PC-3 (cell line): ENCODE measurements at regions not wholly inside any gene's neighbourhood (a gene's known extent, or its start where the extent isn't known, plus 50 kb on each side); places are given as distances from the start of the nearest gene placed in this dataset.

Experiments
- ATAC-seq: fragments of 200-7000 bp; cut with Tn5 transposase; 2 replicates; pipeline ENCODE4 v1.9.1; 2020; ENCODE audit warnings: mild to moderate bottlenecking, moderate library complexity
- BruUV-seq: library from RNA; stranded (reverse); fragments of 400-500 nt; replicated peaks from 2 replicates; lab custom pipeline; 2021; lab: Mats Ljungman, UMichigan
- CTCF ChIA-PET: fragments of 300-600 bp; sonication (Branson Sonifier 250); formaldehyde crosslinking; loops from one replicate; lab custom pipeline; 2022; ENCODE audit warnings: antibody characterized with exemption; lab: Charles Lee
- POLR2A ChIA-PET: fragments of 300-600 bp; sonication (Branson Sonifier 250); formaldehyde crosslinking; loops from one replicate; lab custom pipeline; 2022; ENCODE audit warnings: antibody characterized with exemption; ENCODE audit not compliant: unreplicated experiment; lab: Charles Lee
- DNase-seq: peaks from one replicate; pipeline ENCODE4 v3.0.0-alpha.2; 2015
- H2AFZ ChIP-seq: fragments of 300-600 bp; sonication (generic); 2 replicates; pipeline ENCODE4 v1.6.0; 2016; ENCODE audit warnings: antibody characterized with exemption, low read length
- H3F3A ChIP-seq: fragments of 300-600 bp; sonication (generic); one replicate; pipeline ENCODE4 v1.6.0; 2017; ENCODE audit warnings: antibody characterized with exemption, low read length, control low read depth, mild to moderate bottlenecking; ENCODE audit not compliant: unreplicated experiment
- H3K27ac ChIP-seq: fragments of 300-600 bp; sonication (generic); 2 replicates; pipeline ENCODE4 v1.5.1; 2016; ENCODE audit warnings: mild to moderate bottlenecking, low read length
- H3K27me3 ChIP-seq: fragments of 300-600 bp; sonication (generic); 2 replicates; pipeline ENCODE4 v1.6.1; 2016; ENCODE audit warnings: low read length, mixed read lengths
- H3K36me3 ChIP-seq: fragments of 300-600 bp; sonication (generic); 2 replicates; pipeline ENCODE4 v1.6.1; 2016; ENCODE audit warnings: low read depth, mixed run types, low read length, mixed read lengths
- H3K4me1 ChIP-seq: fragments of 300-600 bp; sonication (generic); 2 replicates; pipeline ENCODE4 v1.5.1; 2016; ENCODE audit warnings: low read length; ENCODE audit not compliant: insufficient read depth
- H3K4me2 ChIP-seq: fragments of 300-600 bp; sonication (generic); 2 replicates; pipeline ENCODE4 v1.6.0; 2016; ENCODE audit warnings: low read length
- H3K4me3 ChIP-seq: fragments of 300-600 bp; sonication (generic); 2 replicates; pipeline ENCODE4 v1.5.1; 2016; ENCODE audit warnings: mild to moderate bottlenecking, low read length, mixed read lengths
- H3K79me2 ChIP-seq: fragments of 300-600 bp; sonication (generic); 2 replicates; pipeline ENCODE4 v1.6.1; 2017; ENCODE audit warnings: low read length, mixed read lengths
- H3K9ac ChIP-seq: fragments of 300-600 bp; sonication (generic); 2 replicates; pipeline ENCODE4 v1.6.0; 2016; ENCODE audit warnings: mild to moderate bottlenecking, low read length
- H3K9me2 ChIP-seq: fragments of 300-600 bp; sonication (generic); replicated peaks from 2 replicates; pipeline ENCODE4 v1.6.1; 2016; ENCODE audit warnings: mixed run types, low read length, mixed read lengths
- H3K9me3 ChIP-seq: fragments of 300-600 bp; sonication (generic); 2 replicates; pipeline ENCODE4 v1.6.1; 2016; ENCODE audit warnings: low read length, mixed read lengths
- H4K20me1 ChIP-seq: fragments of 300-600 bp; sonication (generic); 2 replicates; pipeline ENCODE4 v1.6.1; 2016; ENCODE audit warnings: low read length, mixed read lengths
- CTCF ChIP-seq: fragments of 300-600 bp; sonication (generic); conservative IDR thresholded peaks from 2 replicates; pipeline ENCODE4 v1.5.1; 2017; ENCODE audit warnings: antibody characterized with exemption, low read depth, mild to moderate bottlenecking, low read length
- EZH2 ChIP-seq: fragments of 300-600 bp; sonication (generic); IDR thresholded peaks from one replicate; pipeline ENCODE4 v1.6.1; 2017; ENCODE audit warnings: antibody characterized with exemption, mild to moderate bottlenecking, low read length; ENCODE audit not compliant: unreplicated experiment
- EZH2phosphoT487 ChIP-seq: fragments of 300-600 bp; sonication (generic); IDR thresholded peaks from 2 replicates; pipeline ENCODE4 v1.6.1; 2018; ENCODE audit warnings: mild to moderate bottlenecking, antibody characterized with exemption, low read length, borderline replicate concordance
- intact Hi-C: fragments of 100-400 bp; cut with micrococcal nuclease; formaldehyde crosslinking; loops from 2 replicates; pipeline ENCODE4 v1.9.0; 2023

- no peaks in the 10 kb centered on the region for H4K20me1 ChIP-seq
- no peaks in the 10 kb centered on the region for H3F3A ChIP-seq
- no peaks in the 10 kb centered on the region for H3K9me2 ChIP-seq
- ChIA-PET POLR2A (no interaction called here), CTCF (no interaction called here)
- TF ChIP-seq EZH2phosphoT487 (no peak), CTCF (no peak), EZH2 (no peak)
- intact Hi-C loops, result loop anchor here (5.0 kb wide), 1 partner anchor 136 kb away; no protein-coding TSS in a partner anchor
- no peak overlapping the region for H3K9ac ChIP-seq
- no peak overlapping the region for H3K4me2 ChIP-seq
- ATAC-seq, result no peak
- H3K36me3 ChIP-seq, result no peaks in the 10 kb centered on the region
- no peak overlapping the region for H3K27ac ChIP-seq
- no peak for DNase-seq
- no peaks in the 10 kb centered on the region for H3K9me3 ChIP-seq
- no peak overlapping the region for H2AFZ ChIP-seq
- H3K27me3 ChIP-seq, result no peaks in the 10 kb centered on the region
- BruUV-seq, result no TSS peak
- H3K4me1 ChIP-seq, result no peaks in the 10 kb centered on the region
- H3K79me2 ChIP-seq, result no peaks in the 10 kb centered on the region
- H3K4me3 ChIP-seq, result no peak overlapping the region
Measured at GRCh38 chr1:194161591-194161990, 975.2 kb upstream of the B3GALT2 start.

- Histone ChIP-seq H3K9me3 (no peaks in the 10 kb centered on the region), H3K4me1 (no peaks in the 10 kb centered on the region), H4K20me1 (no peaks in the 10 kb centered on the region), H3K9me2 (no peaks in the 10 kb centered on the region), H3K79me2 (no peaks in the 10 kb centered on the region), H3F3A (no peaks in the 10 kb centered on the region), H3K27ac (no peak overlapping the region), H3K9ac (no peak overlapping the region), H3K27me3 (no peaks in the 10 kb centered on the region), H2AFZ (no peak overlapping the region), H3K4me2 (no peak overlapping the region), H3K36me3 (no peaks in the 10 kb centered on the region), H3K4me3 (no peak overlapping the region)
- POLR2A ChIA-PET, result no interaction called here
- BruUV-seq, result no TSS peak
- peak; percentile 45; the same call in 1 of the 2 replicates for TF ChIP-seq CTCF
- no peak for TF ChIP-seq EZH2
- intact Hi-C loops, result loop anchor here (5.0 kb wide), 1 partner anchor 137 kb away; no protein-coding TSS in a partner anchor
- ATAC-seq, result peak; percentile 37; the same call in 1 of the 2 replicates
- DNase-seq, result peak; percentile 17
- CTCF ChIA-PET, result no interaction called here
Measured at GRCh38 chr1:194159941-194160340, 973.5 kb upstream of the B3GALT2 start.

- CTCF ChIA-PET, result no interaction called here
- intact Hi-C loops, result no loop called here
- H3F3A ChIP-seq, result no peaks in the 10 kb centered on the region
Measured at GRCh38 chr1:194155962-194156361, 969.5 kb upstream of the B3GALT2 start.

More at GRCh38 chr1:194155962-194156361, 969.5 kb upstream of the B3GALT2 start:
- H3K27ac ChIP-seq, result no peak overlapping the region
- no peak overlapping the region for H3K4me2 ChIP-seq
- H3K79me2 ChIP-seq, result no peaks in the 10 kb centered on the region
- POLR2A ChIA-PET, result no interaction called here
- no peaks in the 10 kb centered on the region for H3K9me2 ChIP-seq
- BruUV-seq, result no TSS peak
- H3K4me1 ChIP-seq, result no peaks in the 10 kb centered on the region
- no peak overlapping the region for H3K4me3 ChIP-seq
- H3K27me3 ChIP-seq, result no peaks in the 10 kb centered on the region
- H4K20me1 ChIP-seq, result no peaks in the 10 kb centered on the region
- TF ChIP-seq CTCF, result no peak
- no peak for TF ChIP-seq EZH2phosphoT487
- no peak for TF ChIP-seq EZH2
- no peak for DNase-seq
- H3K9me3 ChIP-seq, result no peaks in the 10 kb centered on the region
- no peak overlapping the region for H2AFZ ChIP-seq
- H3K36me3 ChIP-seq, result no peaks in the 10 kb centered on the region
- no peak overlapping the region for H3K9ac ChIP-seq
- no peak for ATAC-seq
